Pancreas (tissue), 10 donors: ENCODE measurements at regions not wholly inside any gene's neighbourhood (a gene's known extent, or its start where the extent isn't known, plus 50 kb on each side); places are given as distances from the start of the nearest gene placed in this dataset.
"Not testable (repeated sequence)": the region's sequence is repeated elsewhere in the genome, so short reads cannot be mapped to it uniquely, and the experiment has no call there.

Experiments used
- ATAC-seq, 4 donors: fragments of 200-7000 bp; cut with Tn5 transposase; one replicate each; pipeline versions ENCODE4 v1.8.0 to v1.9.1; 2020; ENCODE audit warnings: mild to moderate bottlenecking in 4 of 4, moderate library complexity in 4 of 4
- DNase-seq, 6 donors: peaks; one replicate each; pipeline ENCODE4 v3.0.0-alpha.2; 2020
- FAIRE-seq: peaks from 2 replicates; lab custom pipeline; 2012; peaks lifted over from hg19 to GRCh38; lab: Jason Lieb, UNC
- H3K27ac ChIP-seq, 4 donors: fragments of 200-600 bp; sonication (generic); 1 replicate in 3 of 4; 2 replicates in 1 of 4; pipeline versions ENCODE4 v1.5.0 to v1.8.0; 2020
- H3K27me3 ChIP-seq, 4 donors: fragments of 200-600 bp; one replicate each; pipeline ENCODE4 v1.8.0; 2021
- H3K36me3 ChIP-seq, 3 donors: fragments of 200-600 bp; sonication (generic) in 1 of 3; one replicate each; pipeline versions ENCODE4 v1.5.0 to v1.8.0; 2020 to 2021
- H3K4me1 ChIP-seq, 3 donors: fragments of 200-600 bp; one replicate each; pipeline ENCODE4 v1.8.0; 2021
- H3K4me3 ChIP-seq, 4 donors: fragments of 200-600 bp; sonication (generic) in 2 of 4; one replicate each; pipeline versions ENCODE4 v1.5.0 to v1.8.0; 2020 to 2021
- H3K9me3 ChIP-seq, 4 donors: fragments of 200-600 bp; one replicate each; pipeline ENCODE4 v1.8.0; 2021
- WGBS, 2 donors: extraction: QIAGEN DNeasy Blood & Tissue Kit; methylation state at CpG; one replicate each; pipeline ENCODE4 v1.1.7; 2013; 5-methylcytosine and 5-hydroxymethylcytosine counted together
- intact Hi-C, 3 donors: fragments of 100-400 bp; cut with DNase I; formaldehyde crosslinking; loops; one replicate each; pipeline versions ENCODE4 v1.11.1 to v1.14.2; 2022
- TF ChIP-seq, protein P1 (sequence below), 4 donors: fragments of 200-600 bp; sonication (generic) in 3 of 4; IDR thresholded peaks; one replicate each; pipeline versions ENCODE4 v1.5.0 to v1.8.0; 2021; ENCODE audit warnings: antibody characterized with exemption in 4 of 4
- donor health status: healthy with polysubstance abuse.
- donor health status: DM: no; HTN: no; CAD: no; lungs with moderate emphysema.
- donor health status: DM: no; HTN: no; CAD: no.
- donor health status: control.
- donor health status: control.
- donor health status: Bipolar disorder and iron deficiency.
- donor health status: DM: yes; HTN: yes; CAD: no.
- donor health status: DM: no; HTN: no; CAD: no.
- donor health status: DM: no; HTN: no; CAD: no.
- donor health status: DM: yes; HTN: yes; CAD: no.

GRCh38 chr17:5919089-5919488, 151.1 kb upstream of the WSCD1 start:
- TF ChIP-seq, protein P1, sequence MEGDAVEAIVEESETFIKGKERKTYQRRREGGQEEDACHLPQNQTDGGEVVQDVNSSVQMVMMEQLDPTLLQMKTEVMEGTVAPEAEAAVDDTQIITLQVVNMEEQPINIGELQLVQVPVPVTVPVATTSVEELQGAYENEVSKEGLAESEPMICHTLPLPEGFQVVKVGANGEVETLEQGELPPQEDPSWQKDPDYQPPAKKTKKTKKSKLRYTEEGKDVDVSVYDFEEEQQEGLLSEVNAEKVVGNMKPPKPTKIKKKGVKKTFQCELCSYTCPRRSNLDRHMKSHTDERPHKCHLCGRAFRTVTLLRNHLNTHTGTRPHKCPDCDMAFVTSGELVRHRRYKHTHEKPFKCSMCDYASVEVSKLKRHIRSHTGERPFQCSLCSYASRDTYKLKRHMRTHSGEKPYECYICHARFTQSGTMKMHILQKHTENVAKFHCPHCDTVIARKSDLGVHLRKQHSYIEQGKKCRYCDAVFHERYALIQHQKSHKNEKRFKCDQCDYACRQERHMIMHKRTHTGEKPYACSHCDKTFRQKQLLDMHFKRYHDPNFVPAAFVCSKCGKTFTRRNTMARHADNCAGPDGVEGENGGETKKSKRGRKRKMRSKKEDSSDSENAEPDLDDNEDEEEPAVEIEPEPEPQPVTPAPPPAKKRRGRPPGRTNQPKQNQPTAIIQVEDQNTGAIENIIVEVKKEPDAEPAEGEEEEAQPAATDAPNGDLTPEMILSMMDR (IDR thresholded peaks at IDR 0.05) = no peak
- intact Hi-C loops = no loop called here
- Histone ChIP-seq H3K4me1 (no peaks in the 10 kb centered on the region), H3K27me3 (no peaks in the 10 kb centered on the region), H3K36me3 (no peaks in the 10 kb centered on the region), H3K4me3 (no peak overlapping the region), H3K9me3 (no peaks in the 10 kb centered on the region), H3K27ac (no peak overlapping the region)
- 68 to 72% methylated on average over 4 of the region's 4 CpGs for WGBS, 2 donors
- DNase-seq (no peak), FAIRE-seq (no peak), ATAC-seq (no peak)

- no peak for ATAC-seq
Measured at GRCh38 chr17:5921512-5922282, 148.5 kb upstream of the WSCD1 start.

GRCh38 chr17:5922476-5922875, 147.7 kb upstream of the WSCD1 start:
- 88 to 90% methylated on average over 10 of the region's 10 CpGs for WGBS, 2 donors
- Histone ChIP-seq H3K9me3 (no peaks in the 10 kb centered on the region), H3K27me3 (no peaks in the 10 kb centered on the region), H3K27ac (no peak overlapping the region), H3K4me3 (no peak overlapping the region), H3K36me3 (no peaks in the 10 kb centered on the region), H3K4me1 (no peaks in the 10 kb centered on the region)
- DNase-seq (no peak), FAIRE-seq (no peak), ATAC-seq (no peak)
- TF ChIP-seq, protein P1 (IDR thresholded peaks at IDR 0.05) = no peak
- intact Hi-C loops = no loop called here

More at GRCh38 chr17:5921512-5922282, 148.5 kb upstream of the WSCD1 start:
- intact Hi-C loops = no loop called here
- DNase-seq (no peak), FAIRE-seq (no peak)
- Histone ChIP-seq H3K4me3 (no peak overlapping the region), H3K36me3 (no peaks in the 10 kb centered on the region), H3K27me3 (no peaks in the 10 kb centered on the region), H3K27ac (no peak overlapping the region), H3K4me1 (no peaks in the 10 kb centered on the region), H3K9me3 (no peaks in the 10 kb centered on the region)
- TF ChIP-seq, protein P1 (IDR thresholded peaks at IDR 0.05) = no peak
- WGBS, 2 donors = 68 to 70% methylated on average over 13 of the region's 13 CpGs

GRCh38 chr17:5929721-5930120, 140.5 kb upstream of the WSCD1 start:
- DNase-seq (no peak), ATAC-seq (no peak), FAIRE-seq (no peak)
- Histone ChIP-seq H3K27ac (no peak overlapping the region), H3K27me3 (no peaks in the 10 kb centered on the region), H3K9me3 (no peaks in the 10 kb centered on the region), H3K4me1 (no peaks in the 10 kb centered on the region), H3K4me3 (no peak overlapping the region), H3K36me3 (no peaks in the 10 kb centered on the region)
- TF ChIP-seq, protein P1 (IDR thresholded peaks at IDR 0.05) = no peak
- intact Hi-C loops = no loop called here
- WGBS, 2 donors = 78 to 79% methylated on average over 10 of the region's 10 CpGs

DNA sequence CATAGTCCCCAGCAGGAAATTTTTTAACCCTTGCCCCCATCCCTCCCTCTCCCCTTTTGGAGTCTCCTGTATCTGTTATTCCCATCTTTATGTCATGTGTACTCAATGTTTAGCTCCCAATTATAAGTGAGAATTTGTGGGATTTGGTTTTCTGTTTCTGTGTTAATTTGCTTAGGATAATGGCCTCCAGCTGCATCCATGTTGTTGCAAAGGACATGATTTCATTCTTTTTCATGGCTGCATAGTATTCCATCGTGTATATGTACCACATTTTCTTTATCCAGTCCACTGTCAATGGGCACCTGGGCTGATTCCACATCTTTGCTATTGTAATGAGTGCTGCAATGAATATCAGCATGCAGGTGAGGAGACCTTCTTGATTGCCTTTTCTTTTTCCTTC, 139.6 kb upstream of the WSCD1 start:
- intact Hi-C loops, H3K36me3 ChIP-seq, H3K9me3 ChIP-seq, ATAC-seq, H3K27me3 ChIP-seq, H3K4me1 ChIP-seq, H3K4me3 ChIP-seq, H3K27ac ChIP-seq, FAIRE-seq, DNase-seq: not testable (repeated sequence)
- 27 to 59% methylated on average over 1 of the region's 1 CpG for WGBS, 2 donors
